ENCODE measurements at regions not wholly inside any gene's neighbourhood (a gene's known extent, or its start where the extent isn't known, plus 50 kb on each side); places are given as distances from the start of the nearest gene placed in this dataset. TPM values are rescaled to one million over a fixed set of nuclear protein-coding genes. Genes with fewer than 3 reads are reported as not detected.

- no CpG with 5 or more reads among the region's 2 CpGs for WGBS (ENCODE audit: insufficient coverage)
- peak in 1 of 6 donors; percentile 23 for DNase-seq (ENCODE audit: low read depth in 4 of 6, low spot score in 6 of 6)
- Histone ChIP-seq H3K27ac (ENCODE audit: low read depth, low read length) (no peak overlapping the region), H3K4me3 (ENCODE audit: low read depth, low read length) (no peak overlapping the region), H3K9me3 (ENCODE audit: control insufficient read depth, insufficient read depth, low read length) (no peaks in the 10 kb centered on the region), H3K4me1 (ENCODE audit: control insufficient read depth, insufficient read depth, low read length) (no peaks in the 10 kb centered on the region), H3K36me3 (ENCODE audit: control insufficient read depth, insufficient read depth, low read length) (no peaks in the 10 kb centered on the region), H3K27me3 (ENCODE audit: control insufficient read depth, insufficient read depth, low read length) (no peaks in the 10 kb centered on the region)
These were observed 53.7 kb upstream of the PRR20A start for GRCh38 chr13:57087006-57087405.

Small RNA genes in the stretch of these regions (small RNA-seq; reads per million reads assigned to genes)
- gene MIR5007 (ENCODE audit: low replicate concordance) (not detected), gene RF02271 (ENCODE audit: low replicate concordance) (not detected)
